SH-SY5Y (cell line): ENCODE measurements at regions not wholly inside any gene's neighbourhood (a gene's known extent, or its start where the extent isn't known, plus 50 kb on each side); places are given as distances from the start of the nearest gene placed in this dataset.

Experiments used
- GATA2 ChIP-seq: IDR thresholded peaks from 2 replicates; pipeline ENCODE4 v1.6.1; 2011; ENCODE audit warnings: mild to moderate bottlenecking, low read depth, low read length
- GATA3 ChIP-seq: IDR thresholded peaks from 2 replicates; pipeline ENCODE4 v1.6.1; 2011; ENCODE audit warnings: low read depth, mild to moderate bottlenecking, low read length, moderate library complexity

DNA sequence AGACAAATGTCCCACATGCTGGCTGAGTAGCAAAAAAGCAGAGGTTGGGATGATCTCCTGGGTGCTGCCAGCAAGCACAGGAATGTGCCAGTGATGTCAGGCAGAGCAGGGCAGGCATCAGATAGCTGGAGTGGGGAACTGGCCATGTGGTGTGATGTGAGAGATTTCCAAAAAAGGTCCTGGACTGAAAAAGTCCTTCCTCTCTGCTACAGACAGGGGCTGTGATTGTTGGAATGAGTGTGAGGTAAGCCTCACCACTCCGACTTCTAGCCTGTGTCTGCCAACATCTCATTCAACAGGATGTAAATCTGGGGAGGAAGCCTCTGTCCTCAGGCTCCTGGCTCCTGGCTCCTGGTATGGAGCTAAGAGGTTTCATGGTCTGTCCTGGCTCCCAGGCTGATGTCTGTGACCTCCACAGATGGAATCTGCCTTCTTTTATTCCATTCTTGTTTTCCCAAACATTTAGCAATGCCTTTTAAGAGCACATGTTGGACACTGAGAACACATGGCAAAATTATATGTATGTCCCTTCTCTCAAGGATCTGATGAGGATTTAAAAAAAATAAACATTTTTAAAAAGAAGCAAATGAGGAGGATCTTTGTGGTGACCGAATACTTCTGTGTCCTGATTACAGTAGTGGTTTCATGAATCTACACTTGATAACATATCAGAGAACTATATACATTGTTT lies 50.1 kb upstream of the STK38L start:
- TF ChIP-seq GATA3, result no peak
- peak; percentile 69 for TF ChIP-seq GATA2
